Skin of body (tissue), 1 donor: ENCODE measurements at regions not wholly inside any gene's neighbourhood (a gene's known extent, or its start where the extent isn't known, plus 50 kb on each side); places are given as distances from the start of the nearest gene placed in this dataset.

ENCODE experiments used
- DNase-seq: peaks from one replicate; lab custom pipeline; 2025; lab: John Stamatoyannopoulos, UW

- DNase-seq = no peak
Observed at GRCh38 chr6:225907-226306, 66.4 kb upstream of the DUSP22 start.

DNA sequence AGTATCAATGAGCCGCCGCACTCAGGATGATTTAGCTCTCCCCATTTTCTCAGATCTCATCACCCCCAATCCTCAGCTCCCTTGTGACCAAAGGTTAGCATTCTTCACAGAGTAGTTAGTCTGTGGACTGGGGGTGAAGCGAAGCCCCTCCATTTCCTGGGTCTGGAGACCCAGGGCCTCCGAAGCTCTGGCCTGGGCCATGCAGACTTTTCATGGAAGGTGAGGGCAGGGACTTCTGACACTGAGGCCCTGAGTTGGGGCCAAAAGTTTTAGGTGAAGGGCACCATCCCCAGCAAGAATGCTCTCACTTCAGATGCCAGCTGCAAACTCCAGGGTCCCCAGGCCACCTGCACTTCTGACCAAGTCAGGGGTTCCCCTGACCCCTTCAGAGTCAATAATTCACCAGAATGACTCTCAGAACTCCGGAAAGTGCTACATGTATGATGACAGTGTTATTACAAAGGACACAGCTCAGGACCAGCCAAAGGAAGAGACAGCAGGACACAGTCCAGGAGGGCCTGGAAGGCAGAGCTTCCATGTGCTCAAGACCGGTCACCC lies 65.7 kb upstream of the DUSP22 start:
- DNase-seq = no peak

DNA sequence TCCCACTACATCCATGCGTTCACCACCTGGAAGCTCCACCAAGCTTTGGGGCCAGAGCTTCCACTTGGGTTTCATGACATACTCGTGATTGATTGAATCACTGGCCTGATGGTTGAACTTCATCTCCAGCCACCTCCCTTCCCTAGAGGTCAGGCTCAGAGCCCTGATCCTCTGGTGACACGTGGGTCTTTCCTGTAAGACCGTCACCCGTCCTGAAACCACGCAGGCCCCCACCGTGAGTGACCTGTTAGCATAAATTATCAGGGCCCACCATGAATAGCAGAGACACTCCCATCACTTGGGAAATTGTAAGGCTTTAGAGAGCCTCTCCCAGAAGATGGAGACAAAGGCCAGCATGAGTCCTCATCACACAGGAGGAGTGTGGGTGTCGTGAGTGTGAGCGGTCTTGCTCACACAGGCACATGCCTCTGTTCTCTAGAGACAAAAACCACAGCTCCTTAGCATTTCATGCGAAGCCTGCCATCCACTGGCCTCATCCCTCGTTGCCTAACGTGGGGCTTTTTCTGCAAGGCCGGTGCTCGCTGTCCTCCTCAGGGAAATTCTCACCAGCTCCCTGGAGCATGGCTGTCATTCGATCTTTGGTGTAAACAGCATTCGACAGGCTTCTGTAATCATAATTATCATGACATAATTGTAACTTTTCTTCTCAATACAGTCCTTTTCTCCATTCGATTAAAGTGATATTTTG lies 65.1 kb upstream of the DUSP22 start:
- DNase-seq = no peak

DNA sequence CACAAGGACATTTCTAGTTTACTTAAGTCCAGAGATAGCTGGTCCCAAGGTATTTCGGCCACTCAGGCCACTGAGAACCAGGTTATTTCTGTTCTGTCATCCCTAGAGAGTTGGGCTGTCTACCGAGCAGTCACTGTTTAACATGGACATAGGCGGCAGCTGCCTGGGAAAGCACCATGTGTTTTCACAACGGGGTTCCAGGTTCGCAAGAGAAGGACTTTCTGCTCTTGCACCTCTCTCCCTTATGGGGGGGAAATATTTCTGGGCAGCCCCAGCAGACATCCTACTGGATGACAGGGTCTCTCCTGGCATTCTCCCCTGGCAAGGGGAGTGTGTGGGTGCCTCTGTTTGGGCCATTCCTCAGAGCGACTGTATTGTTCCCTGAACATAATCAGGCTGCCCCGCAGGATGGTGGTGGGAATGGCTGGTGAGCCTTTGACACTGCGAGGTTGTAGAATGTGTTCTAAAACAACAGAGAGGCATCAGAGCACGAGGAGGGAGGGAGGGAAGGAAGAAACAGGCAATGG lies 64.4 kb upstream of the DUSP22 start:
- DNase-seq = no peak

GRCh38 chr6:228881-229651 lies 63.2 kb upstream of the DUSP22 start:
- DNase-seq = no peak

DNA sequence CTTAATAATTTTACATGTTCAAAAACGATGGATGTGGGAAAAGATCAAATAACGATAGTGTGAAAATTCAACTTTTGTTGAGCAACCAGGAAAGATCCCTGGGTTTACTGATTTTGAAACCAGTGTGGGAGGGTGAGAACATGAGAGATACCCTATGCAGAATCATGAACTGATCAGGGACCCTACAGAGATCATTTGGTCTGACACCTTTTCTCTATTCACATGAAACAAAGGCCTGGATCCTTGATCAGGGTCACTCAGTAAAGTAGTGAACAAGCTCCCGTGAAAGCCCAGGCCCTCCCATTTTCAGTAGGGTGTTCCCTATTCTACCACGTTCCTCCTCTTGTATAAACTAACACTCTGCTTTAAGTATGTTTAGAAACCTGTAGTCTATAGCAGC lies 60.5 kb upstream of the DUSP22 start:
- DNase-seq = no peak

GRCh38 chr6:232982-233640 lies 59.2 kb upstream of the DUSP22 start:
- no peak for DNase-seq

DNA sequence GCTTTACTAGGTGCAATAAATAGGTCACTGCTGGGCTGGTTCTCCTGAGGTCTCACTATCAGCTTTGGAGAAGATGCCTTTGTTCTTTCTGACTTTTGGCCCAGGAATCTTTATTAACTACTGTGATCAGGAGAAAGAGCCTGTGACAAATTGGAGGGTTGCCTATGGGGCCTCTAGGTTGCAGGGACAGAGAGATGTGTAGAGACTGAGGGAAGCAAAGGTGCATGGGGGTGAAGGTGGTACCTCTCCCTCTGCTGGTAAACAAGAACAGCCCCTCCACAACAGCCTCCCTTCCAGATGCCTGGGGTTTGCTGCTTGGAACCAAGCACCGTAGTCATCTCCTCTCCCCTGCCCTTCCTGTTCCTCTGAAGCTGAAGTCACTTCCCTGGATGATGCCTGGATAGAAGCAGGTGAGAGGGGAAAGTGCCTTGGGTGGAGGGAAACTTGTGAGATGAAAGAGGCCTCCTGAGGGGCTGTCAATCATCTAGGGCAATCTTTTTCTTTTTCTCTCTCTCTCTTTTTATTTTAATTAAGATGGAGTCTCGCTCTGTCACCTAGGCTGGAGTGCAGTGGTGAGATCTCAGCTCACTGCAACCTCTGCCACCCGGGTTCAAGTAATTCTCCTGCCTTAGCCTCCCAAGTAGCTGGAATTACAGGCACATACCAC lies 57.4 kb upstream of the DUSP22 start:
- DNase-seq = no peak

- DNase-seq = peak; percentile 28
Observed at GRCh38 chr6:235763-236360, 56.4 kb upstream of the DUSP22 start.

DNA sequence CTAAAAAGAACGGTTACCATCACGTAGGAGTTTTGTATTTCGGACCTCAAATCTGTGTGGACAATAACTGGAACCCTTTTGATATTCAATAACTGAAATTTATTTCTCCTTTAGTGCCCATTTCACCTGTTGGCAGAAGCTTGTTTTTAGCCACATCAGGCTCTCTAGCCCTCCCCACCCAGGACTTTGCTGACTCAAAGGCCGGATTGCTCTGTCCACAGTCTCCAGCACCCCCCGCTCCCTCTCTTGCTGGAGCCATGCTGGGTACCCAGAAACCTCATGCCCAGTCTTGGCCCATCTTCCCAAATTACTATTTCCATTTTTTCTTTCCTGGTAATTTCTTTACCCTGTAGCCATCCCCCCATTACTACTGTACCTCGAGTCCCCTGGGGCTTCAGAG lies 55.8 kb upstream of the DUSP22 start:
- DNase-seq = no peak

DNA sequence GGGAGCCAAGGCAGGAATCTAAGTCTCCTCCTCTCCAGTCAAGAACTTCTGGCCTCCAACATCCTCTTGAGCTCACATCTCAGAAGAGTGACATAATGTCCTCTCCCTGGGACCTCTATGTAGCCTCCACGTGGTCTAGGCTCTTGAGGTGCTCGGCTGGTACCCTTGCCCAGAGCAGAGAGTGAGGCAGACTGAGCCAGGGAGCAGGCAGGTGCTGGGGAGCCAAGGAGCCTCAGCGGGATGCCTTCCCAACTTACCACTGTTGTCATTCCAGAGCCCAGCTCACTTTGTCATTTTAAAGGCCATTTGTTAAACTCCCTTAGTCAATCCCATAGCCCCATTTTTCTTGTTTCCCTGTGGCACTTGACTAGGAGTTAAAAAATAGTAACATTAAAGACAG lies 52.1 kb upstream of the DUSP22 start:
- no peak for DNase-seq

- DNase-seq = no peak
Observed at GRCh38 chr6:241336-241865, 50.9 kb upstream of the DUSP22 start.
